B cell (primary cell): ENCODE measurements at regions not wholly inside any gene's neighbourhood (a gene's known extent, or its start where the extent isn't known, plus 50 kb on each side); places are given as distances from the start of the nearest gene placed in this dataset.

Experiments used
- EZH2 ChIP-seq: IDR thresholded peaks from 2 replicates; pipeline ENCODE4 v1.6.1; 2012; ENCODE audit warnings: borderline replicate concordance, low read depth, mild to moderate bottlenecking, moderate library complexity, low read length; ENCODE audit not compliant: insufficient read depth, poor library complexity, severe bottlenecking
- TF ChIP-seq, protein P1 (sequence below): fragments of 200-600 bp; IDR thresholded peaks from one replicate; pipeline ENCODE4 v1.8.0; 2022; ENCODE audit warnings: antibody characterized with exemption, mild to moderate bottlenecking

DNA sequence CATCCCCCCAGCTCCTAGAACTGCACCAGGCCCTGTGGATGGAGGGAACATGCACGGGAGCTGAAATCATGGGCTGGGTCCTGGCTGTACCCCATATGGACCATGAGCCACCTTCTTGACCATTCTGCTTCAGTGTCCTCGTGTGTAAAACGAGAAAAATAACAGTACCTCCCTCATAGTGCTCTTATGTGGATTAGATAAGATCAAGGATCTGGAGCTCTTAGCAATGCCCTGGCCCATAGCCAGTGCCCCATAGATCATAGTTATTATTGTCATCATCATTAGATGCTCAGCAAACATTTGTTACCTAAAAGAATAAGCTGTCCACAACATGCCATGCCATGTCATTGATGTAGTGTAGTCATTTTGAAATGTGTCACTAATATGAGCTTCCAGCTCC lies 71.3 kb downstream of the SYNE3 start:
- TF ChIP-seq, protein P1, sequence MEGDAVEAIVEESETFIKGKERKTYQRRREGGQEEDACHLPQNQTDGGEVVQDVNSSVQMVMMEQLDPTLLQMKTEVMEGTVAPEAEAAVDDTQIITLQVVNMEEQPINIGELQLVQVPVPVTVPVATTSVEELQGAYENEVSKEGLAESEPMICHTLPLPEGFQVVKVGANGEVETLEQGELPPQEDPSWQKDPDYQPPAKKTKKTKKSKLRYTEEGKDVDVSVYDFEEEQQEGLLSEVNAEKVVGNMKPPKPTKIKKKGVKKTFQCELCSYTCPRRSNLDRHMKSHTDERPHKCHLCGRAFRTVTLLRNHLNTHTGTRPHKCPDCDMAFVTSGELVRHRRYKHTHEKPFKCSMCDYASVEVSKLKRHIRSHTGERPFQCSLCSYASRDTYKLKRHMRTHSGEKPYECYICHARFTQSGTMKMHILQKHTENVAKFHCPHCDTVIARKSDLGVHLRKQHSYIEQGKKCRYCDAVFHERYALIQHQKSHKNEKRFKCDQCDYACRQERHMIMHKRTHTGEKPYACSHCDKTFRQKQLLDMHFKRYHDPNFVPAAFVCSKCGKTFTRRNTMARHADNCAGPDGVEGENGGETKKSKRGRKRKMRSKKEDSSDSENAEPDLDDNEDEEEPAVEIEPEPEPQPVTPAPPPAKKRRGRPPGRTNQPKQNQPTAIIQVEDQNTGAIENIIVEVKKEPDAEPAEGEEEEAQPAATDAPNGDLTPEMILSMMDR = no peak
- no peak for TF ChIP-seq EZH2
